ENCODE measurements at regions not wholly inside any gene's neighbourhood (a gene's known extent, or its start where the extent isn't known, plus 50 kb on each side); places are given as distances from the start of the nearest gene placed in this dataset.

DNA sequence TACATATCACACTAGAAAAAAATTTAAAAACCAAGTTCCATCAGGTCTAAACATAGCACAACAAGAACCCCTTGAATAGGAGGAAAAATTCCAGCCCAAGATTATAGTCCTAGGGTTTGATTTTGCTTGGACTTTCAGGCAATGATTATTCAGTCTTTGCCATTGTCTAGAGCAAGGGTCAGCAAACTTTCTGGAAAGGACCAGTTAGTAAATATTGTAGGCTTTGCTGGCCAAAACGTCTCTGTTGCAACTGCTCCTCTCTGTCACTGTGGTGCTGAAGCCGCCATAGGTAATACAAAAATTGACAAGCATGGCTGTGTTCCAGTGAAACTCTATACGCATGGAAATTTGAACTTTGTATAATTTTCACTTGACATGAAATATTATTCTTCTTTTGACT, 95.5 kb upstream of the UBAC2 start:
- TF ChIP-seq EZH2 (IDR thresholded peaks at IDR 0.05; ENCODE audit: low read length): no peak
- TF ChIP-seq CTCF (optimal IDR thresholded peaks at IDR 0.05 in 1 of 3, IDR thresholded peaks at IDR 0.05 in 1 of 3, conservative IDR thresholded peaks at IDR 0.05 in 1 of 3; ENCODE audit: extremely low read depth in 1 of 3, insufficient read depth in 2 of 3, low read length in 3 of 3): no peak
